WTC11 (cell line): ENCODE measurements at regions not wholly inside any gene's neighbourhood (a gene's known extent, or its start where the extent isn't known, plus 50 kb on each side); places are given as distances from the start of the nearest gene placed in this dataset.
"Not testable (repeated sequence)": the region's sequence is repeated elsewhere in the genome, so short reads cannot be mapped to it uniquely, and the experiment has no call there.

Experiments
- CTCF ChIP-seq: fragments of 200-600 bp; IDR thresholded peaks from 2 replicates; pipeline ENCODE4 v1.8.0; 2022; ENCODE audit warnings: antibody characterized with exemption
- HMGXB4 ChIP-seq: sonication (generic); formaldehyde crosslinking; IDR thresholded peaks from 2 replicates; pipeline ENCODE4 v1.8.1; 2023; ENCODE audit warnings: mild to moderate bottlenecking, moderate library complexity, missing genetic modification reagents
- JUN ChIP-seq: sonication (generic); formaldehyde crosslinking; IDR thresholded peaks from 2 replicates; pipeline ENCODE4 v1.8.0; 2023; ENCODE audit warnings: mild to moderate bottlenecking, missing genetic modification reagents
- NFE2L1 ChIP-seq: sonication (generic); formaldehyde crosslinking; IDR thresholded peaks from 2 replicates; pipeline ENCODE4 v1.8.1; 2023; ENCODE audit warnings: missing genetic modification reagents

GRCh38 chr2:132307613-132308198 is 108.9 kb upstream of the GPR39 start:
- TF ChIP-seq CTCF; HMGXB4 (CRISPR knock-in tag); JUN (CRISPR knock-in tag); NFE2L1 (CRISPR knock-in tag): not testable (repeated sequence)
